HUES48 (cell line): ENCODE measurements at regions not wholly inside any gene's neighbourhood (a gene's known extent, or its start where the extent isn't known, plus 50 kb on each side); places are given as distances from the start of the nearest gene placed in this dataset.

ENCODE experiments used
- H3K27ac ChIP-seq: one replicate; pipeline ENCODE4 v1.7.0; 2013; ENCODE audit warnings: low read depth, low read length, inconsistent platforms
- H3K27me3 ChIP-seq: 2 replicates; pipeline ENCODE4 v1.6.1; 2013; ENCODE audit warnings: mild to moderate bottlenecking, low read length; ENCODE audit not compliant: control insufficient read depth, insufficient read depth
- H3K36me3 ChIP-seq: 2 replicates; pipeline ENCODE4 v1.6.1; 2013; ENCODE audit warnings: low read length; ENCODE audit not compliant: control insufficient read depth, insufficient read depth
- H3K4me1 ChIP-seq: 2 replicates; pipeline ENCODE4 v1.6.1; 2013; ENCODE audit warnings: mild to moderate bottlenecking, low read length; ENCODE audit not compliant: control insufficient read depth, insufficient read depth
- H3K4me3 ChIP-seq: 2 replicates; pipeline ENCODE4 v1.5.1; 2013; ENCODE audit warnings: mild to moderate bottlenecking, low read depth, low read length
- H3K9ac ChIP-seq: 2 replicates; pipeline ENCODE4 v1.6.1; 2013; ENCODE audit warnings: mild to moderate bottlenecking, low read depth, low read length, moderate library complexity
- H3K9me3 ChIP-seq: 2 replicates; pipeline ENCODE4 v1.6.1; 2013; ENCODE audit warnings: low read length; ENCODE audit not compliant: control insufficient read depth, insufficient read depth

DNA sequence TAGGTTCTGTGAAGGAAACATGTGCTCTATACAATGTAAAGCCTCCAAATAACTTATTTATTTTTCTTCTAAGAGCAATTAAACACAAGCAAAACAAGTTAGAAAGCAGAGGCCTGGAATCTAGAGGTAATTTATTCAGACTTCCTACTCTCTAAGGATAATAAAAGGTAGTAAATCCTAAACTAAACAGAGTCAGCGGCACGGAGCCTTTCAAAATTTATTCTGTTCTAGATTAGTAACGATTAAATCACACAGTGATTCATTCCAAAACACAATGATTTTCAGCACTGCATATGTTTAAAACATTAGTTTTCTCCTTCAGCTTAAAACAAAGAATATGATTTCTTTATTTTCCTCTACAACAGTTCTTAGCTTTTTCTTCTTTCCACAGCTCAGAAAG is 160.9 kb downstream of the FBXO15 start:
- H3K4me1 ChIP-seq = no peaks in the 10 kb centered on the region
- no peak overlapping the region for H3K27ac ChIP-seq

GRCh38 chr18:73985855-73986625 is 161.6 kb downstream of the FBXO15 start:
- Histone ChIP-seq H3K9ac (no peak overlapping the region), H3K4me3 (no peak overlapping the region), H3K36me3 (no peaks in the 10 kb centered on the region), H3K27me3 (no peaks in the 10 kb centered on the region), H3K9me3 (no peaks in the 10 kb centered on the region; the same call in 1 of the 2 replicates), H3K4me1 (no peaks in the 10 kb centered on the region), H3K27ac (no peak overlapping the region)

More for the DNA sequence above, 160.9 kb downstream of the FBXO15 start:
- Histone ChIP-seq H3K27me3 (no peaks in the 10 kb centered on the region), H3K4me3 (no peak overlapping the region), H3K9me3 (no peaks in the 10 kb centered on the region; the same call in 1 of the 2 replicates), H3K36me3 (no peaks in the 10 kb centered on the region), H3K9ac (no peak overlapping the region)

DNA sequence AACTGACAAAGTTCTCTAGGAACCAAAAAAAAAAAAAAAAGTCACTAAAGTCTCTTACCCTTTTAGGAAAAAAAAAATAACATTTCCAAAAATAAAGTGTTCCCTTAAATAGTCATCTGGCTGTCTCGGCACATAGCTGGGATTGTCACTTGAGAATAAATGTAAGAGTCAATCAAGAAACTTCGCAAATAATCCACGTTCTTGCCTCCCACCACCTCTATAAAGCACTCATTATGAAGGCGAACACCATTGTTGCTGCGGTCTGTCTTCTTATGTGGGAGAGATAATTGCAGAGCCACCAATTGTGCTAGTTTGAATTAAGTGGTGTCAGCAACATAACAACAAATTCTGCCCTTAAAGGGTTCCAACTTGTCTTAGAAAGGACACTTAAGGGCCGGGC is 163.7 kb downstream of the FBXO15 start:
- no peaks in the 10 kb centered on the region for H3K27me3 ChIP-seq
- no peak overlapping the region for H3K4me3 ChIP-seq
- no peak overlapping the region for H3K9ac ChIP-seq
- H3K4me1 ChIP-seq = no peaks in the 10 kb centered on the region
- no peaks in the 10 kb centered on the region for H3K36me3 ChIP-seq
- no peaks in the 10 kb centered on the region; the same call in 1 of the 2 replicates for H3K9me3 ChIP-seq
- H3K27ac ChIP-seq = no peak overlapping the region

GRCh38 chr18:73983496-73983895 is 164.1 kb downstream of the FBXO15 start:
- H3K4me3 ChIP-seq = no peak overlapping the region
- no peaks in the 10 kb centered on the region for H3K27me3 ChIP-seq
- no peak overlapping the region for H3K27ac ChIP-seq
- H3K36me3 ChIP-seq = no peaks in the 10 kb centered on the region
- H3K9ac ChIP-seq = no peak overlapping the region
- H3K9me3 ChIP-seq = no peaks in the 10 kb centered on the region; the same call in 1 of the 2 replicates
- no peaks in the 10 kb centered on the region for H3K4me1 ChIP-seq

DNA sequence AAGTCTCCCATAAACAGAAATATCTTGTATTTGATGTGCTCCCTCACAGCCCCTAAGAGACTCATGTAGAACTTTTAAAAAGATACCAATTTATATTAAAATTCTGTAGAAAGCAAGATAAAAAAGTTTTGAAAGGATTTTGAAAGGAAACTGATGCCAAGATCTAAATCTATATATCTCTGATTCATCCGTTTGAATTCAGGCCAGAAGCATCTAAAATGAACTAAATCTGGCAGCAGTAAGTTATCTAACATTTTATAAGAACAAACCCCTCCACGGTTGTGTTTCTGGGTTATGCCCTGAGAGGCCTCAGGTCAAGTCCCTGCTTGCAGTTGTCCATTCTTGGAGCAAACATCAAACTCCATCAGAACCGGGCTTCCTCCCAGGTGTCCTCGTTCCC is 165.8 kb downstream of the FBXO15 start:
- H3K9ac ChIP-seq = no peak overlapping the region
- H3K4me1 ChIP-seq = no peaks in the 10 kb centered on the region
- H3K27ac ChIP-seq = no peak overlapping the region
- H3K9me3 ChIP-seq = no peaks in the 10 kb centered on the region
- no peaks in the 10 kb centered on the region for H3K36me3 ChIP-seq
- no peaks in the 10 kb centered on the region for H3K27me3 ChIP-seq
- no peak overlapping the region for H3K4me3 ChIP-seq

- Histone ChIP-seq H3K9me3 (no peaks in the 10 kb centered on the region), H3K9ac (no peak overlapping the region), H3K36me3 (no peaks in the 10 kb centered on the region), H3K4me3 (no peak overlapping the region), H3K4me1 (no peaks in the 10 kb centered on the region), H3K27me3 (no peaks in the 10 kb centered on the region), H3K27ac (no peak overlapping the region)
These were observed 167.2 kb downstream of the FBXO15 start for GRCh38 chr18:73980289-73980979.

- Histone ChIP-seq H3K9me3 (no peaks in the 10 kb centered on the region), H3K9ac (no peak overlapping the region), H3K36me3 (no peaks in the 10 kb centered on the region), H3K4me1 (no peaks in the 10 kb centered on the region), H3K27me3 (no peaks in the 10 kb centered on the region), H3K4me3 (no peak overlapping the region), H3K27ac (no peak overlapping the region)
These were observed 167.9 kb downstream of the FBXO15 start for GRCh38 chr18:73979742-73980141.

DNA sequence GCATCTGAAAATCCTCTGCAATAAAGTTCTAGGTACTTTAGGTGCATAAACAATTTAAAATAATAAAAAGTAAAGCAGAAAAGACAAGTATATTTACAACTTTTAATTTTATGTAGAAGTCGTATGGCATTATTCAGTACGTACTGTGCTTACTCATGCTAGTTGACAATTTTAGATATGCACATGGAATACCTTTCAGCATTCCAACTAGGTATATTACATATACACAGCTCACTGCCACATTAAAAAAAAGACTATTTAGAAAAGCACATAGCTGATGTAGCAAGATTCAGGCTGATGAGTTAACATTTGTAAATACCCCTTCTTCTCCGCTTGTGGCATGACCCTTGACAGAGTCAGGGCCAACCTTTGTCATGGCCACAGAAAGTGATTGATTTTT is 171.2 kb downstream of the FBXO15 start:
- Histone ChIP-seq H3K9me3 (no peaks in the 10 kb centered on the region), H3K9ac (no peak overlapping the region), H3K4me3 (no peak overlapping the region), H3K27ac (no peak overlapping the region), H3K36me3 (no peaks in the 10 kb centered on the region), H3K4me1 (no peaks in the 10 kb centered on the region), H3K27me3 (no peaks in the 10 kb centered on the region)

GRCh38 chr18:73975266-73975665 is 172.4 kb downstream of the FBXO15 start:
- Histone ChIP-seq H3K9me3 (no peaks in the 10 kb centered on the region), H3K9ac (no peak overlapping the region), H3K36me3 (no peaks in the 10 kb centered on the region), H3K27ac (no peak overlapping the region), H3K4me1 (no peaks in the 10 kb centered on the region), H3K27me3 (no peaks in the 10 kb centered on the region), H3K4me3 (no peak overlapping the region)

DNA sequence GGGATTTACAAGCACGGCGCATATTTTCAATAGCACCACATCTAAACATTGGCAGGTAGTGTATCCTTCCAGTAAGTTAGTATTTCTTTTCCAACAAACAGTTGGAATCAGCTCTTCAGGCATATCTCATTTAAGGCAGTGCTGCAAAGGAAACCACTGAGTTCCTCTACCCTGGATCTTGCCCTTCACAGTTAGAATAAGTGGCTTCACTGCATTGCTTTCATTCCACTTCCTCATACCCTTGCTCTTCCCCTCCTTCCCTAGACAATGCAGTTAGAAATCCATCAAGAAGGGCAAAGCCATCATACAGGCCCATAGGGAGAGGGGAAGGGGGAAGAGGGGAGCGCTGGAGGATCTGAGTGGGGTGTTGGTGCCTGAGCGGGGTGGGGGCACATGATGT is 173.7 kb downstream of the FBXO15 start:
- no peak overlapping the region for H3K4me3 ChIP-seq
- no peaks in the 10 kb centered on the region for H3K27me3 ChIP-seq
- no peaks in the 10 kb centered on the region for H3K9me3 ChIP-seq
- no peak overlapping the region for H3K27ac ChIP-seq
- H3K36me3 ChIP-seq = no peaks in the 10 kb centered on the region
- H3K9ac ChIP-seq = no peak overlapping the region
- H3K4me1 ChIP-seq = no peaks in the 10 kb centered on the region

DNA sequence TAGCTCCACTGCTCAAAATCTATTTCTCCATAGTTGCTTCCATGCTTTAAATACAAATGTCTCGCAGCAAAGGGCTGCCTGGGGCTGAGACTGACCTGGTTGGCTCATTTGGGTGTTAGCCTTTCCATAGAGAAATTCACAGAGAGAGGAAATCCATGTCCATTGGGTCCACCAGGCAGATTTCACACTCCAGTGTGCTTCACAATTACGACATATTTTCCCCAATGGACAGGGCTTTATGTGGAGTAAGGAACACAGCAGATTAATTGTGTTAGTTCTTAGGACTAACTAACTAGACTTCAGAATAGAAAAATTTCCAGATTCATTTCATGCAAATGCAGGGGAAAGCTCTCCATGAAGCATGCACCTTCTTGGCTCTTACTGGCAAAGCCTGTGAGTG is 180.7 kb downstream of the FBXO15 start:
- Histone ChIP-seq H3K27ac (no peak overlapping the region), H3K9me3 (peaks cover 6% of the 10 kb centered on the region; the same call in 1 of the 2 replicates), H3K9ac (no peak overlapping the region), H3K4me3 (no peak overlapping the region), H3K4me1 (no peaks in the 10 kb centered on the region), H3K36me3 (no peaks in the 10 kb centered on the region), H3K27me3 (no peaks in the 10 kb centered on the region)
